AG08396 (cell line): ENCODE measurements at regions not wholly inside any gene's neighbourhood (a gene's known extent, or its start where the extent isn't known, plus 50 kb on each side); places are given as distances from the start of the nearest gene placed in this dataset.
"Not testable (repeated sequence)": the region's sequence is repeated elsewhere in the genome, so short reads cannot be mapped to it uniquely, and the experiment has no call there.

Experiments used
- DNase-seq: peaks from one replicate; pipeline ENCODE4 v3.0.0; 2012; ENCODE audit warnings: low spot score, mixed read lengths

DNA sequence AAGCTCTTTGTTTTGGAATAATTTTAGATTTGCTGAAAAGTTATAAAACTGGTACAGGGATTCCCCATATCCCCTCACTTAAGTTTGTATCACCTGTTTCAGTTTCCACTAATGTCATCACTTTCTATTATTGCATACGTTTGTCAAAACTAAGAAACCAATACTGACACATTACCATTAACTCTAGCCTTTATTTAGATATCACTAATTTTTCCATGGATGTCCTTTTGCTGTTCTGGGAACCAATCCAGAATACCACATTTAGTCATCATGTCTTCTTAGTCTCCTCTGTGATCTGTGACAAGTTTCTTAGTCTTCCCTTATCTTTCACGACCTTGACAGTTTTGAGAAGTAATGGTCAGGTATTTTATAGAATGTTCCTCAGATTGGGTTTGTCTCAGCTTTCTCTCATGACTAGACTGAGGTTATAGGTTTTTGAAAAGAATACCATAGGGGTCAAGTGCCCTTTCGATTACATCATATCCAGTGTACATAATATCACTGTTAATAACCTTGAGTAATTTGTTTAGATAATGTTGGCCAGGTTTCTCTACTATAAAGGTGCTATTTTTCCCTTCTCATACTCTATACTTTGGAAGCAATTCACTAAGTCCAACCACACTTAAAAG lies 51.9 kb upstream of the NMUR2 start:
- DNase-seq: no peak

DNA sequence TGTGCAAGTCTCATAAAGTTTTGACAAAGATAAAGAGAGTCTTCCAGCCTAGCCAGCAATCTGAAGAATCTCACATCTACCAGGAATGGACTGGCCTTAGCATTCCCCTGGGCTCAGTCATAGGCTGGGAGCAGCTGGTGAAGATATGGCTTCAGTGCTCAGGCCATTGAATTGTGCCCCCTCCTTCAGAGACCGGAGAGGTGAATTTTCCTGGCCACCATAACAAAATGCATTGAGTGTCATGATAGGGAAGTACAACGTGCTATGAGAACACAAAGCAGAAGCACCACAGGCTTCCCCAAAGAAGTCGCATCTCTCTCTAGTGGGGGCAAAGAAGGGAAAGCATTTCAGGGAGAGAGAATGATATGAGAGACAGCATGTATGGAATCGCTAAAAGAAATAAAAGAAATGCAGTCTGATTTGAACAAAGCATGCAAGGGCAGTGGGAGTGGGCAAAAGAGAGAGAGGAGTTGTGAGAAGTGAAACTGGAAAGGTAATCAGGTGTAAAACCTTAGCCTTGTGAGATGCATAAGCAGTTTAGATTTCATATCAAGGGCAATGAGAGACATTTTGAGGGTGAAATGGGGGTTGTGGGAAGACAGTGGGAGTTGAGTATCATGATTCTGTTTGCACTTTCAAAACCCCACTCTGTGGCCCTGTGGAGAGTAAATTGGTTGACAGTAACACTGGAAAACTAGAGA lies 57.1 kb upstream of the NMUR2 start:
- no peak for DNase-seq

DNA sequence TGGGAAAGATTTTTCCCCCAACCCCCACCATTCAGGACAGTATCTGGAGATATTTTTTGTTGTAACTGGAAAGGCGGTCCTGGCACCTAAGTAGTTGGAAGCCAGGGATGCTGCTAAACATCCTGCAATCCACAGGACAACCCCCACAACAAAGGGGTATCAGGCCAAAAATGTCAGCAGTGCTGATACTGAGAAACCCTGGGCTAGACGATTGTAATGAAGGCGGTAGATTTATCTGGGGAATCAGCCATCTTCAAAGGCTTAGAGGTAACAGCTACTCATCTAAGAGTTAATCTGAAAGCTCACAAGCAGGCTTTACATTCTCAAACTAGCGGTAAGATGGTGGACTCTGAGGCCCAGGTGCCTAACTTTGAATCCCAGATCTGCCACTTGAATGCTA lies 59.0 kb upstream of the NMUR2 start:
- no peak for DNase-seq

DNA sequence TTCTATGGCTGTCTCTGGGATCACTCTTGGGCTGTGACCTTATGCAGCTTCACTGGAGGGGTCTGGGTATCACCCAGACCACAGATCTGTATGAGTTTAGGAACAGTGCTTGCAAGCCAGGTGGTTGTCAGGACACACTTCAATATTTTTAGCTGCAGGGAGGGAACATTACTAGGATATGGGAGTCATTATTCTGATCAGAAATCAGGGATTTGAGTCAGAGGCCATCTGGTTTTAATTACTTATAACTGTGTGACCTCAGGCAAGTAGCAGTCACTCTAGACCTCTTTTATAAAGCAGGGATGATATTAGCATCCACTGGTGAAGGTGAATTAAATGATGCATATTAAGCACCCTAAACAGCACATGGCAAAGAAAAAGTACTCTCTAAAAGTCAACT lies 60.1 kb upstream of the NMUR2 start:
- no peak for DNase-seq

DNA sequence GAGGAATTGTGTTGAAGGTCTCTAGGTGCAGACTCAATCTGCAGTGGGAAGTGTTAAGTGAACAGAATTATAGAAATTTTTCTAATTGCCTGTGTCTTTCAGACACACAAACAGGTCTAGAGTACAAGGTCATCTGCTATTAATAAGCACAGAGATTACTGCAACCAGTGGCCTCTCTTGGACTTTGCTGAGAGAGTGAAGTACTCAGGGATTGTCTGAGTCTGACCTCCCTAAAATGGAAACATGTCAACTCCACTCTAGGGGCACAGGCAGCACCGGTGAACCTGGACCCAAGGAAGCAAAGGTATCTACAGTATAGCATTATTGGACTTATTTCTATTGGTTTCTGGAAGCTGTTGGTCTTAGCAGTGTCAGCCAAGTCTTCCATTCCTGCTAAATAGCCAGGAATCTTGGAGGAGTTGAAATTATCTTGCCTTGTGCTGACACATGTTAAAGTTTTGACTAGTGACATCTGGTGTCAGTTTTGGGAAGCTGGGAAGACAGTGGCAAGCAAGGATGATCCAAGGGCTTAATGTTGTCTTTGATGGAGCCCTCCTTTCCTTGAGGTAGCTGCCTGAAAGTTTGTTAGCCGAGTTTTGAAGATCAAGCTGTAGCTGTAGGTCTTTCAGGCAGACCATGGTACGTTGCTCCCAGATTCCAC lies 61.1 kb upstream of the NMUR2 start:
- no peak for DNase-seq

DNA sequence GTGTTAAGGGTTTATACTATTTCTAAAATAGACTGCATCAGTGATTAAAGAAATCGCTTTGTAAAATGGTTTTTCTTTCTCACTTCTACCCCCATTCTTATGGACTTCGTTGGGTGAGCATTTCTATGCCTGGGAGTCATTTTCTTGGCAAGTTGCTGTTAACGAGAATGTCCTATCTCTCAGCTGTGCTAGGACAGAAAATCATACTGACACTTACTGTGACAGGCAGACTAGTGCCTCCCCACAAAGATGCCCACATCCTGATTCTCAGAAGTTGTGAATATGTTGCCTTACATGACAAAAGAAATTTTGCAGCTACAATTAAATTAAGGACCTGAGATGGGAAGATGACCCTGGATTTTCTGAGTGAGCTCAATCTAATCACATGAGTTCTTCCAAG lies 65.1 kb upstream of the NMUR2 start:
- DNase-seq: no peak

DNA sequence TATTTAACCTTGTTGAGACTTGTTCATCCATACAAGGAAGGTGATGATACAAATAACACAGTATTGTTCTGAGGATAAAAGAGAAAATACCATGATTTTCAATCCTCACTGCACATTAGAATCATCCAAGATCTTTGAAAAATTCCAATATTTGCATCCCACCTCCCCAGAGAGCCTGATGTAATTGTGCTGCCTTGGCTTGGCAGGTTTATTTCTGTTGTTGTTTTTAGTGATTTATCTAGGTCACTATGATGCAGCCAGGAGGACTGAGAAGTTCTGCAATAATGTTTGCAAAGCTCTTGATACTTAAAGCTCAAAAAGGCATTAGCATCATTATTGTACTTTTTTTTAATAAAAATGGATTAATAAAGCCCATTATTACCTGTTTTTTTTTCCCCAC lies 67.0 kb upstream of the NMUR2 start:
- no peak for DNase-seq

DNA sequence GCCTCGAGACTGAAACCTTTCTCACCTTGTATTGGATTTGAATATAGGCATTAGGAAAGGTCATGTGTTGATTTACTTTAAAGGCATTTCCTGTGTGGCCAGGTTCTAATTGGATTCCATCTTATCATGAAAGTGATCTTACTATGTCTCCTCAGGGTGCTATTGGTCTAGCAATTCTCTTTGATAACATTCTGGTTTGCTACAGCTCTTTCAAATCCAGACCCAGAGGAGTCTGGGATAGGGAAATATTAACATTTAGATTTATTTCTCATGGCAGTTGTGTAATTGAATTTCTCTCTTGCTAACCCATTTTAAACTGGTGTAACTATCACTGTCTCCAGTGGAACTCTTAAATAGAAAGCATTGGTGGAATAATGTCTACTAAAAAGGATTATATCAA lies 69.9 kb upstream of the NMUR2 start:
- no peak for DNase-seq

DNA sequence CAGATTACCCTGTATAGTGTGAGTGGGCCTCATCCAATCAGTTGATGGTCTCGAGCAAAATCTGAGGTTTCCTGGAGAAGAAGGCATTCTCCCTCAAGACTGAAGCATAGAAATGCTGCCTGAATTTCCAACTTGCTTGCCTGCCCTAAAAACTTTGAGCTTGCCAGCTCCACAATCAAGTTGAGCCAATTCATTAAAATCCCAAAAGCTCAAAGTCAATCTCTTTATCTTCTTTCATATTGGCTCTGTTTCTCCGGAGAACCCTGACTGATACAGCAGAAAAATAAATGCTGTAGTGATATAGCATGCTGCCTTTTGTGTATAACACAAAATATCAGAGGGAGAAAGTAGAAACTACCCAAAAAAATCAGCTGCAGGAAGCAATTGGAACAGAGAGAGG lies 72.5 kb upstream of the NMUR2 start:
- DNase-seq: no peak

DNA sequence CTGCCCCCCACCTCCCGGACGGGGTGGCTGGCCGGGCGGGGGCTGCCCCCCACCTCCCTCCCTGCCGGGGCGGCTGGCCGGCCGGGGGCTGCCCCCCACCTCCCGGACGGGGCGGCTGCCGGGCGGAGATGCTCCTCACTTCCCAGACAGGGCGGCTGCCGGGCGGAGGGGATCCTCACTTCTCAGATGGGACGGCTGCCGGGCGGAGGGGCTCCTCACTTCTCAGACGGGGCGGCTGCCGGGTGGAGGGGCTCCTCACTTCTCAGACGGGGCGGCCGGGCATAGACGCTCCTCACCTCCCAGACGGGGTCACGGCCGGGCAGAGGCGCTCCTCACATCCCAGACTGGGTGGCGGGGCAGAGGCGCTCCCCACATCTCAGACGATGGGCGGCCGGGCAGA lies 74.8 kb upstream of the NMUR2 start:
- not testable (repeated sequence) for DNase-seq

DNA sequence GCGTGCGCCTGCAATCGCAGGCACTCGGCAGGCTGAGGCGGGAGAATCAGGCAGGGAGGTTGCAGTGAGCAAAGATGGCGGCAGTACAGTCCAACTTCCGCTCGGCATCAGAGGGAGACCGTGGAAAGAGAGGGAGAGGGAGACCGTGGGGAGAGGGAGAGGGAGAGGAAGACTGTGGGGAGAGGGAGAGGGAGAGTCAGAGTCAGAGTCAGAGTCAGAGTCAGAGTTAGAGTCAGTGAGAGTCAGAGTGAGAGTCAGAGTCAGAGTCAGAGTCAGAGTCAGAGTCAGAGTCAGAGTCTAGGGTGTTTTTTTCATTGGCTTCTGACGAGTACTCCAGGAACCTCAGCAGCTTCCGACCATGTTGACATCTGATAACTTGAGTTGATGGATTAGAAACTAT lies 75.6 kb upstream of the NMUR2 start:
- not testable (repeated sequence) for DNase-seq

DNA sequence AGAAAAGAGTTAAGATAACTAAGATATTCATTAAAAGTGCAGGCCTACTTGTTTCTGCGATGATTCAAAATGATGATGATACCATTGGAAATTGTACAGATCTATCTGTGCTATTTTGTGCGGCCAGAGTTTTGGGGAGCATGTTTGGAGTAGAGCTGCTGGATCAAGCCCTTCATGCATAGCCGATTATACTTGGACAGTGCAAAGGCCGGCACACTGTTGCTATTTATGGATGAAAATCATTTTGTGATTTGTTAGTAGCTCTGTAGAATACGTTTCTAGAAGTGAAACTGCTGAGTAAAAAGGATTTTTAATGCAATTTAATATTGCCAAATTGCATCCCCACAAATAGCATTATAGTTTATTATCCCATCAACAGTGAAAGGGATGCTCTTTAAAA lies 82.1 kb upstream of the NMUR2 start:
- no peak for DNase-seq

DNA sequence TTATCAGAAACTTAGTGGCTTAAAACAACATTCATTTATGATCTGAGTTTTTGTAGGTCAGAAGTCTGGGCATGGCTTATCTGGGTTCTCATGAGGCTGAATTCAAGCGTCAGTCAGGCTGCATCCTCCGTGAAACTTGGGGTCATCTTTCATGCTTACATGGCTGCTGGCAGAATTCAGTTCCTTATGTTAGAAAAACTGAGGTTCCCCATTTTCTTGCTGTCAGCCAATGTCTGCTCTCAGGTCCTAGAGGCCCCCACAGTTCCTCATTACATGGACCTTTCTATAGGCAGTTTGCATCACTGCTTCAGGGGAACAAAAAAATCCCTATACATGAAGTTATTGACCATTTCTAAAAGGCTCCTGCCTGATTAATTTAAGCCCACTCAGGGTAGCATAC lies 83.8 kb upstream of the NMUR2 start:
- no peak for DNase-seq

DNA sequence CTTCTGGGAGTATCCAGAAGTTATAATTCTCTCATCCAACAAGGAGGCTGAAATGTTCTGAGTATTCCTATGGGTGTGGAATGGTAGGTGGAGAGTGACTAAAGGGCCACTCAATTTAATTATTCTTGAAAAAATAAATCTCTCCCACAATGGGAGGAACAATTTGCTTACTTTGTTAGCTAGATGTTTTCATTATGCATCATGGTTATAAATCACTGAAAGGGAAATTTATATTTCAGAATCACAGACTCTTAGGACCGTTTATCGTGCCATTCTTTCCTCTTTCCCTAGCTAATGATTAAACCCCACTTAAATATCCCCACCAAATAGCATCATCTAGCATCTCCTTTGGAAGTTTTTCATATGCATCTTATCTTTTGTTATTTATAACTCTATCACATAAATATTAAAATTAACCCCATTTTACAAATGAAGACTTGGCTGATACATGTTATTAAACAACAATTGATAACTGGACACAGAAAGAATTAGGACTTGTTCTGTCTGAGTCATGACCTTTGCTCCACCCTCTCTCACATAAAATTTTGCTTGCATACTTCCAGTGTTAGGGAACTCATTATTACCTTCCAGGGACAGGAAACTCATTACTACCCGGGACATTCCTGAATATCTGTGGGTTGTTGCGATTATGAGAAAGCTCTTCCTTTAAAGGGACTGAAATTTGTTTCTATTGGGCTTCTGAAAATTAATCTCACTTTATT lies 94.9 kb upstream of the NMUR2 start:
- DNase-seq: no peak

DNA sequence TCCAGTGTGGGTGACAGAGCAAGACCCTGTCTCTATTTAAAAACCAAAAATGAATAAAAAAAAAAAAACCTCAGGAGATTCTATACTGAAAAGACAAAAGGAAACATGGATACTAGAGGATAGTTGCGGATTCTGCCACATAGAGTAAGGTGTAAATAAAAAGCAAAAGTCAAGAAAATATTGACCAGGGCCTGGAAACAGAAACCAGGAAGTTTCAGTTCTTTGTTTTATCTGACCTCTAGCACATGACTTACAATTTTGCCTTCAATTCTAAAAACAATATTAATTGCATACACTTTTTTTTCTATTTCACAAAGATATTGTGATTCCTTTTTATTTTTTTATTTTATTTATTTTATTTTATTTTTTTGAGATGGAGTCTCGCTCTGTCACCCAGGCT lies 96.2 kb upstream of the NMUR2 start:
- no peak for DNase-seq

DNA sequence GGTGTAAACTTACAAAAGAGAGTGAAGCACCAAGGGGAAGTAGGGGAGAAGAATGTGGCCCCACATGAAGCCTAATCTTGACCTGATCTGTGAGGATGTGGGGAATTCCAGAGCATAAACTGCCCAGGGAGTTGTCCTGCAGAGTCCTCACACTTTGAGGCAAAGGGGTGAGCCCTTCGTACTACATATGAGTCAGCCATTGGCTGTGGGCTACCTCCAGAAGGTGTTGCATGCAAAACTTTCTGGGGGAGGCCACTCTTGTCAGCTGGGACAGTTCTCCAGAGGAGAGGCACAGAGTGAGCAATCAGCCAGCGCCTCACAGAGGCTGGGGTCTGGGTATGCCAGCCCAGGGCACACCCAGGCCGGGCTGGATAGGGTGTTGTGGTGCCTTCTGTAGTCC lies 98.1 kb upstream of the NMUR2 start:
- no peak for DNase-seq

DNA sequence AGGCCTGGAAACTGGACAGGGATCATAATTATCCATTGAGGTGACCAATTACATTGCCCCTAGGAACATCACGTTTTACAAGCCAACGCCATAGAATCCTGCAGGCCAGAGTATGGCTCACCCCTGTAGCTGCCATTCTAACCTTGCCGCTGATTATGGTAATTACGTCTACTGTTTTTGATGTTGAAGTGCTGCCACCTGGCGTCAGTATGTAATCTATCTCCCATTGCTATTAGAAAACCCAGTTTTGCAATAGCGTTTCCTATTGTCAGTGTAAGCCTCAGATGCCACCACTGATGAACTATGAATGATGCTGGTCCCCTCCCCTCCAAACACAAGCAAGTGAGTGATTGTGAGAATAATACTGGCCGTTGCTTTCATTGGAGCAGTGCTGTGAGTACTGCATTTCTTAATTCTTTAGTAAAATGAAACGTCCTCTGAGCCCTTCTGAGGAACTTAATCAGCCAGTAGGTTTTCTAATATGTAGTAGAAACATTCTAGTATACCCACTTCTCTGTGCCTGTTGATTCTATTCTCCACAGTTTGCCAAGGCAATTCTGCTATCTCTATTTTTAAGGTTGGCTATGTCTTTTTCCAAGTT lies 100.5 kb upstream of the NMUR2 start:
- DNase-seq: peak; percentile 21

DNA sequence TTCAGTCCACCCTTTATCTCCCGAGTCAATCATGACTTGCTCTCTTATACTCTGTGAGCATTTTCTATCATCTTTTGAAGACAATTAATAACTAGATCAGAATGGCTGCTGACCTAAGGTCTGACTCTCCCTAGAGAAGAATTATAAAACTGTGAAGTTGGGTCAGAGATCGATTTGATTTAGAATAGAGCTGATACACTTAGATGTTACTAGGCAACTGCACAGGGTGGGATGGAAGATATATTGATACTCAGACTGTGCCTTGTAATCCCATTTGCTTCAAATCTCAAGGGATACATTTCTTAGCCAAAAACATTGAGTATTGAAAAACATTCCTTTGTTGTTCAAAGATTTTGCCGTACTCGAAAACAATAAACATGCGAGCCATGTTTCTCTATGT lies 106.0 kb upstream of the NMUR2 start:
- DNase-seq: no peak

DNA sequence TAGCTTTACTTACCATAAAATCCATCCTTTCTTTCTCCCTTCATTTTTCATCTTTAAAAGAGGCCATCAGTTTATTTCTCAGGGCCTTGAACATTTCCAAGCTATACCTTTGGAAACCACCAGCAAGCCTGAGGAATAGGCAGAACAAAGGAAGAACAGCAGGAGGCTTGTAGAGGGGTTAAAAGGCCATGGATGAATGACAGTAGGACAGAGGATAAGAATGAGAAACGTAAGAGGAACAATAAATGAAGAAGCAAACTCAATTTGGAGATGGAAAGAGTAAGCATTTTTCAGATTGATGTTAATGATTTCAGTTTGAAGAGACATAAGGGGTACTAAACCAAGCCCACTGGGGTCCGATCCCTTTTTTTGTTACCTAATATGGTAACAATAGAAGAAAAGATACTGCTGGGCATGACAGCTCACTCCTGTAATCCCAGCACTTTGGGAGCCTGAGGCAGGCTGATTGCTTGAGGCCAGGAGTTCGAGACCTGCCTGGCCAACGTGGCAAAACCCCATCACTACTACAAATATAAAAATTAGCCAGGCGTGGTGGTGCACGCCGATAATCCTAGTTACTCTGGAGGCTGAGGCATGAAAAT lies 106.6 kb upstream of the NMUR2 start:
- DNase-seq: no peak

DNA sequence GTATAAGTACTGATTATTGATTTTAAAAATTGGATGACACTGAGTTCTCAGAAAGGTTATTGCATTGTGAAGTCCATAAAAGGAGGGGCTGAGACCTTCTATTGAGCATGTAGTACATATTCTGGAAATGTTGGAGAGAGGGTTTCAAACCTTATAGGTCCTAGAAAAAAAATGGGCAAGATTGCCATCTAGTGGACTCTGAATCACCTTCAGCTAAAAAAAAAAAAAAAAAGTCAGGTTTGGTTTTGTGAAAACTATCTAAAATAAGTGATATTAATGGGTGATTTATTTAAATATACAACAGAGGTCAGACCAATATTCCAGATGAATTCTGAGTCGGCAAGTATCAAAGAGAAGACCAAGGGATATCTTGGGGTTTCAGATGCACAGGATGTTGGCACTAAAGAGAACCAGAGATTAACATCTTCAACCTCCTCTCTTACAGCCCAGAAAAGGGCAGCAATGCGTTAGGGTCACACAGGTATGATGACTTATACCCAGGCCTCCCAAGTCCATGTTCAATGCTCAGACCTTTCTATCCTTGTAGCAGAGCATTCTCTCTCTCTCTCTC lies 109.8 kb upstream of the NMUR2 start:
- DNase-seq: peak; percentile 9

DNA sequence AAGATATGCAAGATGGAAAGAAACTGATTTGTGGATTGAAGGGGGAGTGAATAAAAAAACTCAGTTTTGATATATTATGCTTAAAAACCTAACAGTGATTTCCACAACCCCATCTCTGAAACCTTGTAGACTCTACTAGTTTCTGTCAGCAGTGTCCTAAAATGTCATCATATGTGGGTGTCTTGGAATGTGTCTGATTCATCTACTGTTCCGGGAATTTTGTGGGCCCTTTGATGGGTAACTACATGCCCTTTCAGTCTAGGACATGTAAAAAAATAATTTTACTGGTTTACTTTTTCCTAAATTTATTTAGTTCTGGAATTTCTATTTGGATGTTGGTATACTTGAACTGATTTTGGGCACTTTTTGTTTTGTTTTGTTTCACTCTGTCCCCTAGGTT lies 118.9 kb upstream of the NMUR2 start:
- no peak for DNase-seq
